ENCODE measurements at regions not wholly inside any gene's neighbourhood (a gene's known extent, or its start where the extent isn't known, plus 50 kb on each side); places are given as distances from the start of the nearest gene placed in this dataset.
"Not testable (repeated sequence)": the region's sequence is repeated elsewhere in the genome, so short reads cannot be mapped to it uniquely, and the experiment has no call there.

DNA sequence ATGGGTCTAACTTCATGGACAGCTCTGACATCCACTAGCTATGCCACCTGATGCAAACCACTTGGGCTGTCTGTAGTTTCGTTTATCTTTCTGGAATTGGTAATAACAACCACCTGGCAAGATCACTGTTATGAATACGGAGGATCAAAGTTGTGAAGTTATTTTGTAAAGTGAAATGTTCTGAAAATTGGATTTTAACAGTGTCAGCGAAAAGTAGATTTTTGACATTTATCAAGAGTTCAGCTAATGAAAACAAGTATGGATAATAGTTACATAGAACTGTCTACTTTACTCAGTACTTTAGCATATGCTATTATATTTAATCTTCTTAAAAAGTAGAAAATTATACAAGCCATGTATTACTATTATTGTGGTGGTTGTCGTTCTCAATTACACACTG is 813.8 kb downstream of the RNF144A start:
- in situ Hi-C loops (cut with MboI; ENCODE audit: low sequenced_read_pairs), result no loop called here

DNA sequence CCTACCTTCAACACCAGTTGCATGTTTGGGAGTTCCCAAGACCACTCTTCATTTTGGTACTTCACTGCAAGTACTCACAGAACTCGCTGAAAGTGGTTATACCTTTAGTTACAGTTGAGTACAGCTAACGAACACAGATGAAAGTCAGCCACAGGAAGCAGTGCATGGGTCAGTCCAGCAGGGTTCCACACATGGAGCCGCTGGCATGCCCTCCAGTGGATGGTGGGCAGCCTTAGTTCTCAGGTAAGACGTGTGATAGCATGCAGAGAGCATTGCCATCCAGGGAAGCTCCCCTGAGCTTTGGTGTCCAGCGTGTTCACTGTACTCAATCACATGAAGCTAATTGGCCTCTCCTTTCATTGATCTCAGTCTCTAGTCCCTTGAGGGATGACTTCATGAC is 815.3 kb downstream of the RNF144A start:
- in situ Hi-C loops (cut with MboI; ENCODE audit: low sequenced_read_pairs), result no loop called here

DNA sequence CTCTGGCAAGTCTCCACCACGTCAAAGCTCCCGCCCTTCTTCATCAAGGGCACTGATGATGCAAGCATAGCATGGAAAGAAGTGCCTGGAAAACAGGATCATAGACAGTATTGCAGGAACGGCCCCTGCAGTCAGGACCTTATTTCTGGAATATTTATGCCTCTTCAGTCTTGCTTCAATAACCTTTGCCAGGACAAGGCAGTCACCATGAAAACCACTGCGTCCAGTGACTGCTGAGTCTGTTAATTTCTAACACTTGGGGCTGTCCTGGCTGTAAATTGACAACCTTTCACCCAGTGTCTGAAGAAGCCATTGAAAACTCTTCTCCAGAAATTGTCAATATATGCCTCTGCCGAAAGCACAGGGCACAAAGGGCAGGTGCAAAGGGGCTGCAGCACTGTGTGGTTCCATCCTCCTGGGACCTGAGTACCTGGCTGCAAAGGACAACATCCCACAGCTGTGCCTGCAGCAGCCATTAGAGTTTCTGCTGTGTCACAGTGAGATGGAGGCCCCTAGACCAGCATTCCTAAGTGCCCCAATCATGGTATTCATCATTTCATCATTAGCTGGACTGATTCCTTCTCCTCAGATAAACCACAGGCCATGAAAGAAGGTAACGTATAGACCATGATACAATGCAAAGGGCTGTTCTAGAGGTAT is 819.6 kb downstream of the RNF144A start:
- in situ Hi-C loops (cut with MboI; ENCODE audit: low sequenced_read_pairs), result no loop called here

DNA sequence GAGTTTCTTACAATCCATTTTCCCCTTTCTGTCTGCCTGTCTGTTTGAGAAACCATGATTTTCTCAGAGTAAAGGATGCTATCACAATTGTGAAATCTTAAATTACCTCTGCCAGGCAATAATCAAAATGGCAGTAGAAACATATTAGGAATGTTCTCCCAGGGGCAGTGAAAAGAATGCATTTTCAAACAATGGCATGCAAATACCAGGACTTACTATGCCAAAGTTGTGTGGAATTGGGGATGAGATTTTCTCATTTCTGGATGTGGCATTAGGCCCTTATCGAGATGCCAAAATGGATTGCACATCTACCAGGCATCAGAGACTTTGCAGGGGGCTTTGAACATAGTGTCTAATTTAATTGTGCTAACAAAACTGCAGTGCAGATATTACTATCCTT is 821.4 kb downstream of the RNF144A start:
- in situ Hi-C loops (cut with MboI; ENCODE audit: low sequenced_read_pairs), result no loop called here

DNA sequence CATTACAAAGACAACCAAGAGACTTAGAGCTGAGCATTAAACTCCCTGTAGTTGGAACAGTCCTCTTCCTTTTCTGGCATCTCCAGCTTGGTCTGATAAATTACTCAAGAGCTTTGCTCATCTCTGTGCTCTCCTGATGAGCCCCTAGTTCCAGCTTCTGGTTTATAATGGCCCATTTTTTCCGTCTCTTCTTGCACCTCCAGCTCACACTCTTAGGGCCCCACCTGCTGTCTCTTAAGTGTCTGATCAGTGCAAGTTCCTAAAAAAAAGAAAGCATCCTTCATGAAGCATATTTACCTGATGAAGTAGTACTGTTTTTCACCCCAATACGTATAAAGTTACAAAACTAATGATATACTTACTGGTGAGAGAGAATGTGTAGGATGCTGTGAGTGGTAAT is 822.9 kb downstream of the RNF144A start:
- in situ Hi-C loops (cut with MboI; ENCODE audit: low sequenced_read_pairs), result no loop called here

DNA sequence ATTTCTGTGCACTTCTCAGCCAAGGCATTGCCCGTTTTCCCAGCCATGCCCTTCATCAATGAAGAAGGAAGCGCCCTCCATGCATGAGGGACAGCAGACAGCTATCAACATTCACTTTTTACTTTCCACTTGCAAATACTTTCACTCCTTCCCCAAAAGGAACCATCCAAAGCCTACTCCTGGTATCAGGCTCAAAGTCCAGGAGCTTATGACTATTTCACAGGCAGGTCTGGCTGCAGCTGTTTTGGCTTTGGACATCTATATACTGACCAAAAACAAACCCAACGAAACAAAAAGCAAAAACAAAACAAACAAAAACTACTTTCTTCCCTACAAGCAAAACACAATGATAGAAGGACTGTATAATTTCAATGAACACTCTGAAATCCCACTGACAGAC is 825.1 kb downstream of the RNF144A start:
- in situ Hi-C loops (cut with MboI; ENCODE audit: low sequenced_read_pairs), result no loop called here

DNA sequence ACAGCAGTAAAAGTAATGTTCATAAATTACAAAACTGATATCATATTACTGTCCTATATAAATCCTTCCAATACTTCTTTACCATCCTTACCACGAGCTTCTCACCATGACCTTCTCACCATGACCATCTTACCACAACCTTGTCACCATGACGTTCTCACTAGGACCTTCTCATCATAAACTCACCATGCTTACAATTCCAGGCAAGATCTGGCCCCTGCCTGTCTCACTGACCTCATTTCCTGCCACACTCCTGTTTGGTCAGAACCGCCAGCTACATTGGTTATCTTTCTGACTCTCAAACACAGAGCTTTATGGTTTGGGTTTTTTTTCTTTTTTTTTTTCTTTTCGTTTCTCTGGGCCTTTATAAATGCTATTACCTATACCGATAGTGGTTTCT is 827.6 kb downstream of the RNF144A start:
- in situ Hi-C loops (cut with MboI; ENCODE audit: low sequenced_read_pairs), result no loop called here

DNA sequence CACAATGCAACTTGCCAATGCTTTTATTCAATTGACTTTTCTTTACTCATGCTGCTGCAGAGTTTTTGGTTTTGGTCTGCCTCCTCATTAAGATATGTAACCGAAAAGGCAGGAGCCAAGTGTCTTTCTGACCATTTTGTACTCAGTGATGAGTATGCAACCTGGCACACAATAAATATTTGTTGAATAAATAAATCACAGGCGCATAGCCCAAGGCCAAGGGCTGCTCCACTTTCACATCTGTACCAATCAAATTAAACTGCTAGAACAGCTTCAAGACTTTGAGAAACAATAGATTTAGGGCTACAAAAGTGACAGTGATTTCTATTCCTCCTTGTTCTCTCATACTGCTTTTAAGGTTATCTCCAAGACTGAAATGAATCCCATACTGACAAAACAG is 828.2 kb downstream of the RNF144A start:
- in situ Hi-C loops (cut with MboI; ENCODE audit: low sequenced_read_pairs), result no loop called here

DNA sequence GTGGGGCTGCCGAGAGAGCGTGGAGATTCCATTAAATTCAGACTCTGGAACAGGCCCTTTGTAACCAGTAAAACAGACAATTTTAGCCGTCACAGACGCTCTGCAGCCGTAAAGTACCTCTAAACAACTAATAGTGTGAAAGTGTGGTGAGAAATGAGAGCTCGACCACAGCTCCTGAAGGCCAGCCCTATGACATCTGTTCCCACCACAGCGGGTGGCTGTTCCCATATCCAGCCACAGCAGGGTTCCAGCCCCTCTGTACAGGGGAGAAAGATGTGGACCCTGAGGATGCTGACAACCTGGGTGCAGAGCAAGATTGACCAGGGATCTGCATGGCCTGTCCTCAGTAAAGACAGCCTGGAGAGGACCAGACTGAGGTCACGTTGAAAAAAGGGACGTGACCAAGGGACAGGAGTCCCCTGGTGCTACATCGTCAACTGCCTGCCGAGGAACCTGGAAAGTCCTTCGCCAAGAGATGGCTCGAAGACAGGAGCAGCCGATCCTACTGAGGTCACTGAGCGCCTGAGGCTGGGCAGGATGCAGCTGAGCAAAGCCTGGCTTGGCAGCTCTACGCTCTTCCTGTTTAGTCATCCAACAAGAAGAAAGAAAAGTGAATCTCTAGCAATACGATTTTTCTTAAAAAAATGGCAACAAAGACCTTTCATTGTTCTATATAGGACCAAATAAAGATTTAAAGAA is 831.7 kb downstream of the RNF144A start:
- in situ Hi-C loops (cut with MboI; ENCODE audit: low sequenced_read_pairs), result no loop called here

DNA sequence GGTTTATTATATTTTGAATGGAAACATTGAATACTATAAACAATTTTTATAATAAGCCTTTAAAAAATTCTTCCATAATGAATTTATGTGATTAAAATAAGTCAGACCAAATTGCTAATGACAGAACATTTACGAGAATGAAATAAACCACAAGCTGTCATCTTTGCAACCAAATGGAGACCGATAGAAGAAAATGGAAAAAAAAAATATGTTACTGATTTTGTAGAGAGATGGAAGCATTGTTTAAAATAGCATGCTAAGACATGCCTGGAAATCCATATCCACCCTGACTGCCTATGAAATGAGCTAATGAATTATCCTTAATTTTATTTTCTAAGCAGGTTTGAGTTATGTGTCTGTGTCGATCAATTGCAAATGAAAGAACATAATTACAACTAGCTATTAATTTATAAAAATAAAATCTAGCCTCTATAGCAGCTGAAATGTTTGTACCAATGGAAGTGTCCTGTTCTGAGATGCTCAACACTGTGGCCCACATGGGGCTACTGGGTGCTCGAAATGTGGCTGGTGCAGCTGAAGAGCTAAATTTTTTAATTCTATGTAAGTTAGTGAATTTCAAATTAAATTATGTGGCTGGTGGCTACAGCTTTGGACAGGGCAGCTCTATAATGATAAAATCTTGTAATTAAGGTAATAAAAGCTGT is 832.8 kb downstream of the RNF144A start:
- in situ Hi-C loops (cut with MboI; ENCODE audit: low sequenced_read_pairs), result no loop called here

DNA sequence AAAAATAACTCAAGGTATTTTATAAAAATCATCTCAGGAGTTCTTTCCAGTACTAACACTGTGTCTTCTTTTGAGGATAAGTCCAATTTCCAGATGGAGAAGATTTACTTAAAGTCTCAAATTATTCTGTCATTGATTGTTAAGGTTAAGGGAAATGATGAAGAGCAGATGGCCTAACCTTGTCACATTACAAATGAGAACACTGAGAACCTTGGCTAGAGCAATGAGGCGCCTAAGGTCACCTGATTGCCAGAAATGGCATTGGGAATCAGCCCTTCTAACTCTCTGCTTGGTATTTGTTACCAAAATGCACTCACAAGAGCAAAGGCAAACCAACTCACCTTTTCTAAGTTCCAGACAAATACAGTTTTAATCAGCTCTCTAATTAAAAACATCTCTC is 835.1 kb downstream of the RNF144A start:
- in situ Hi-C loops (cut with MboI; ENCODE audit: low sequenced_read_pairs), result no loop called here

DNA sequence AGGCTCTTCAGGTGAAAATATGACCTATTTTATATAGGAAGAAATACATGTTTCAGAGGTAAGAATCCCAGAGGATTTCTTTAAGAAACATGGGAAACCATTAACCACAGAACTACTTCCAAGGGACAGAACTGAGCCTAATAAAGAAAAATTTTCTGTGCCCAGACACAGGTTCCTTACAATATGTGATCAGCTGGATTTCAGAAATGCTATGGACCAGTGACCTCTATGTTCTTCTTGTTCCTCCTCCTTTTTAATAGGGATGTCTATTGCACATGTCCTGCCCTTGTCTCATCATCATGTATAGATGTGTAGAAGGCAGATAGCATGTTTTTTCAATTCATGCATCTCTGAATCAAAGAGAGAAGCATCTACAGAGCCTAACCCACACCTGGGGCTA is 836.6 kb downstream of the RNF144A start:
- in situ Hi-C loops (cut with MboI; ENCODE audit: low sequenced_read_pairs), result no loop called here

DNA sequence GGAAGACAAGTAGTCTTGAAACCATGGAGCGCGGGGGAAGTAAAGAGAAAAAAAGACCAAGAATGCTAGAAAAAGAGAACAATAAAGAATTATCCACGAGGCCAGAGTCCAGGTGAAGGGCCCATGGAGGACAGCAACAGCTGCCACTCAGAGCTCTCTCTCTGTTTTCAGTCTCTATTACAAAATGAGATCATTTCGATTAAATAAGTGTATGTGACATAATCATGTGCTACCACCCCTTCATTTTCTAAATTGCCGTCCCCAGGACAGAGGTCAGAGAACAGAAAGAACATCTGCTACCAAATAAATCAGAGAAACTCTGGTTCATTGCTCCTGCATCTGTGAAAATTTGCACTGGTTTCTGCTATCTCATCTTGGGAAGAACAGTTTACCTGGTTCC is 838.7 kb downstream of the RNF144A start:
- in situ Hi-C loops (cut with MboI; ENCODE audit: low sequenced_read_pairs), result no loop called here

DNA sequence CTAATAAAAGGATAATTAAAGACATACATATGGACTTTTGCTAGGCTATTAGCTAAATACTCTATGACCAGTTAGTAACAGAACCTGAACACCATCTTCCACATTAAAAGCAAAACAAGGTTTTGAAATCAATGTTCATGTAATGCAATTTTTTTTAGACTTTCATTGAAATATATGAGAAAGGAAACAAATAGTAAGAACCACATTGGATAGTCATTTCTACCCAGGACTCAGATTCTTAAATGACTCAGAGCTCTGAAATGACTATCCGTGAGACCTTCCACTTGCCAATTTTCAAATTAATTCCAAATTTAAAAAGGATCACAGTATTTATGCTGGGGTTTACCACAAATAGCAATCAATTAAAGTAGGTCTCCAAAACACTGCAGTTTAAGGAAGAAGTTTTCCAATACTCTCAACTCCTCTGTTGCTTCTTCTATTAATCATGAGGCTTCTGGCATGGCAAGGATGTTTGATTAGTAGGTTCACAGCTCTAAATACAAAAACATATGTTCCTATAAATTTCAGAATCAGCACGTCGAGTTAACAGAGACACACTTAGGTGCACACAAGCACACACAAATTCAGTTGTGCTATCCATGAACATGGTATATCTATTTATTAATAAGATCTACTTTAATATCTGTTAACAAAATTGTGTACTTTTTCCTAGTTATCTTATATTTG is 841.0 kb downstream of the RNF144A start:
- in situ Hi-C loops (cut with MboI; ENCODE audit: low sequenced_read_pairs), result no loop called here

DNA sequence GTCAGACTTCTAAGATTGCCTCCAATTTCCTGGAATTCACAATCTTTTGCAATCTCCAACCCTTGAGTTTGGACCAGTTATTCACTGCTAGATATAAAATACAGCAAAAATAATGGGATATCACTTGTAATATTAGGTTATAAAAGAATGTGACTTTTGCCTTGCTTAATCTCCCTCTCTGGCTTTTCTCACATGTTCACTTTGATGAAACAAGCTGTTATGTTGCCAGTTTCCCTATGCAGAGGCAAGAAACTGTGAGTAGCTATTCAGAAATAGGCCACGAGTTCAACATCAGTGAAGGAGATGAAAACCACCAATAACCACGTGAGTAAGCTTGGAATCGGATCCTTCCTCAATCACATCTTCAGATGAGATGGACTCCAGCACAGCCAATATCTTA is 842.7 kb downstream of the RNF144A start:
- in situ Hi-C loops (cut with MboI; ENCODE audit: low sequenced_read_pairs), result no loop called here

DNA sequence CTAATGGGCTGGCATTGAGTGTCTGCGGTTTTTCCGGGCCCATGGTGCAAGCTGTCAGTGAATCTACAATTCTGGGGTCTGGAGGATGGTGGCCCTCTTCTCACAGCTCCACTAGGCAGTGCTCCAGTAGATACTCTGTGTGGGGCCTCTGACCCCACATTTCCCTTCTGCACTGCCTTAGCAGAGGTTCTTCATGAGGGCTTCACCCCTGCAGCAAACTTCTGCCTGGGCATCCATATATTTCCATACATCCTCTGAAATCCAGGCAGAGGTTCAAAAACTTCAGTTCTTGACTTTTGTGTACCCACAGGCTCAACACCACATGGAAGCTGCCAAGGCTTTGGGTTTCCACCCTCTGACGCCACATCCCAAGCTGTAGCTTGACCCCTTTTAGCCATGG is 846.2 kb downstream of the RNF144A start:
- in situ Hi-C loops (cut with MboI; ENCODE audit: low sequenced_read_pairs), result not testable (repeated sequence)

DNA sequence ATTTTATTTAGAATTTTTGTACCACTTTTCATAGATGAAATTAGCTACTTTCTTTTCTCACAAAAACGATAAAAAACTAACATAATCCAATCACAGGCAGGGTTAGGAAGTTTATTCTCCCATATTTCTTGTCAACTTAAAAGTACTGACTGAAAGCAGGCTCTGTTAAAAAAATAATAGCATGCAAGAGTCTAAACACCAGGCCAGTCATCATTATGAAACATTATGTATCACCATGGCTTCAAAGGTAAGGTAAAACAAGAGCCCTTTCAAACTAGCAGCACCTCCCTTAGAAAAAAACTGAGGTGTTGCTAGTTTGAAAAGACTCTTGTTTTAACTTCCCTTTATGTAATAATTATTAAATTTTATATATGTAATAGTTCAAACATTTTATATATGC is 848.0 kb downstream of the RNF144A start:
- in situ Hi-C loops (cut with MboI; ENCODE audit: low sequenced_read_pairs), result no loop called here

DNA sequence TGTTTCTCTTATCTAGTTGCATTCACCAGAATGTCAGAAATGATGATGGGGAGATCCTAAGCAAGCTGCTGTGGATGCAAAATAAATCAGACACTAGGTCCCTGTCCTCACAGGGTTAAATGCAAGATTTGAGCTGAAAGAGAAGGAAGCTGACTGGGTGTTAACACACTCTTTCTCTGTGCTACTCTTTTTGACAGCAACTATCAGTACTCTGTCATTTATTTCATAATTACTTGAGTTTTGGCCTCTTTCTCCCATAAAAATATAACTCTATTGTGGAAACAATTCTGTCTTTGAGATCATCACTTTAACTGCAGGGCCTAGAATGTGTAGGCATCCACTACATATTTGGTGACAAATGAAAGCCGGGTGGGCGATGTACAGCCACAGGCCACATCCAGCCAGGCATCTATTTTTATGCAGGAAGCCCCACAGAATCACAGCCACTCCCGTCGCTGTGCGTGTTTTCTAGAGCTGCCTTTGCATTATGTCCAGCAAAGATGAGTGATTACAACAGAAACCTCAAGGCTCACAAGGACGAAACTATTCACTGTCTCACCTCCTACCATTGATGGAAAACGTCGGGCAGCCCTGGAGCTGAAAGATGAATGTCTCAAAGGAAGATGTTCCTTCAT is 849.0 kb downstream of the RNF144A start:
- in situ Hi-C loops (cut with MboI; ENCODE audit: low sequenced_read_pairs), result no loop called here

DNA sequence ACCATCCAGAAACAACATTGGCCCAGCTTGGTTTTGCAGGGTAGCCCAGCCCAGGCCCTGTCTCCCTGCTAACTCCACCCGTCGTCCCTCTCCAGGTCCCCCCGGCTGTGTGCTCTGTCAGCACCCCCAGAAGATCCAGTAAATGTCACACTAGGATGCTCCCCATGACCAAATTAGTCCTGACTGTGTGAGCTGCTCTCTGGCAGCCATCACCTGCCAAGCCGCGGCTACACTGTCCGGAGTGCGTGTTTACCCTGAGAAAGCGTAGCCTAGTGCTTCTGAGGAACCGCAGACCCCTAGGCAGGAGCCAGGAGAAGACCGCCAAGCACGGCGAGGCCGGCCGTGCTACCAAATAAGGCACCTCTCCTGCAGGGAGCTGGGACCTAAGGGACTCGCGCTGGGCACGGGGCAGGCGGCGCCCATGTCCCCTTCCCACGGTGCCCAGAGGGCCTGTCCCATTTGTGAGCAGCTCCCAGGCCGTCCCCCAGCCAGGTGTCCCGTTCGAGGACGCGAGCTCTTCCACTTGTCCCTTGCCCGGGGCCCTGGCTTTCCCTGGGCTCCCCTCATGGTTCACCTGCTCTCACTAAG is 849.9 kb downstream of the RNF144A start:
- in situ Hi-C loops (cut with MboI; ENCODE audit: low sequenced_read_pairs), result no loop called here

DNA sequence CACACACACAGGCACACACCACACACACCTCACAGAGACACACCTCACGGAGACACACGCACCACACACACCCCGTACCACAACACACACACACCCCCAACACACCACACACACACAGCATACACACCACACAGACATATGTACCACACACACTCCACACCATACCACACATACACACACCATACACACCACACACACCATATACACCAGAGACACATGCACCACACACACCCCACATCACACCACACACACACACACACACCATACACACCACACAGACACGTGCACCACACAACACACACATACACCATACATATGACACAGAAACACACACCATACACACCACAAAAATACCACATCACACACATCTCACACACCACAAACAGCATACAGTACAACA is 850.7 kb downstream of the RNF144A start:
- in situ Hi-C loops (cut with MboI; ENCODE audit: low sequenced_read_pairs), result no loop called here

DNA sequence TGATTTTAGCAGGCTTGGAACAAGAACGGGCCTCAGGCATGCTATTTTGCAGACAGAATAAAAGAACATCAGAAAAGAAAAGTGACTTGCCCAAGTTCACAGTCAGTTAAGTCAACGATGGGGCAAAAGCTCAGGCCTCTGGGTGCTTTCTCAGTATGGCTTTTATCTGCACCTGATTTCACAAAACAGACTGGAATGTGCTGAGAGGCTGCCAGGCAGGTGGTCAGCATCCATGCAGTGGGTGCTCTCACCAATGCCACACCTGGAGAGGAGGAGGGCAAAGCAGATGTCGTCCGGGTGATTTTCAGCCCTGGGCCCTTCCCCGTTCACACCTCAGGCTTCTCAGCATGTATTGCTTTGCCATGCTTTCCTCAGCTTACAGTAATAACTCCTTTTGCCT is 854.6 kb downstream of the RNF144A start:
- in situ Hi-C loops (cut with MboI; ENCODE audit: low sequenced_read_pairs), result no loop called here
